Mesenchymal stem cell (in vitro differentiated cells and primary cell): ENCODE measurements at regions not wholly inside any gene's neighbourhood (a gene's known extent, or its start where the extent isn't known, plus 50 kb on each side); places are given as distances from the start of the nearest gene placed in this dataset.

Source experiments
- DNase-seq: peaks from one replicate; pipeline ENCODE4 v3.0.0-alpha.2; 2013
- H2AFZ ChIP-seq: one replicate; pipeline ENCODE4 v1.6.1; 2013; ENCODE audit warnings: low read depth, mild to moderate bottlenecking, control low read depth, inconsistent platforms, low read length, moderate library complexity
- H2AK5ac ChIP-seq: 2 replicates; pipeline ENCODE4 v1.6.1; 2013; ENCODE audit warnings: low read length, moderate library complexity, mild to moderate bottlenecking, inconsistent platforms; ENCODE audit not compliant: severe bottlenecking
- H2BK120ac ChIP-seq: one replicate; pipeline ENCODE4 v1.6.1; 2013; ENCODE audit warnings: low read depth, mild to moderate bottlenecking, inconsistent platforms, low read length, moderate library complexity
- H2BK12ac ChIP-seq, 2 experiments: one replicate each; pipeline ENCODE4 v1.6.1; 2013; ENCODE audit warnings: inconsistent platforms in 2 of 2, low read length in 2 of 2, mild to moderate bottlenecking in 2 of 2, moderate library complexity in 2 of 2, control low read depth in 1 of 2
- H2BK15ac ChIP-seq: one replicate; pipeline ENCODE4 v1.6.1; 2013; ENCODE audit warnings: mild to moderate bottlenecking, low read depth, inconsistent platforms; ENCODE audit not compliant: poor library complexity, severe bottlenecking
- H2BK5ac ChIP-seq: 2 replicates; pipeline ENCODE4 v1.6.1; 2013; ENCODE audit warnings: low read depth, mild to moderate bottlenecking, low read length, control low read depth, inconsistent platforms; ENCODE audit not compliant: poor library complexity, severe bottlenecking
- H3K14ac ChIP-seq, 2 experiments: one replicate each; pipeline ENCODE4 v1.6.1; 2013; ENCODE audit warnings: inconsistent platforms in 2 of 2, low read length in 2 of 2, control low read depth in 1 of 2, mild to moderate bottlenecking in 1 of 2, moderate library complexity in 1 of 2
- H3K18ac ChIP-seq, 2 experiments: one replicate each; pipeline ENCODE4 v1.6.1; 2013; ENCODE audit warnings: inconsistent platforms in 2 of 2, low read length in 2 of 2, control low read depth in 1 of 2, low read depth in 1 of 2, mild to moderate bottlenecking in 1 of 2
- H3K23ac ChIP-seq, 2 experiments: one replicate each; pipeline ENCODE4 v1.6.1; 2013; ENCODE audit warnings: inconsistent platforms in 2 of 2, low read length in 2 of 2, mild to moderate bottlenecking in 2 of 2, moderate library complexity in 2 of 2, control low read depth in 1 of 2
- H3K27ac ChIP-seq: 2 replicates; pipeline ENCODE4 v1.5.1; 2013; ENCODE audit warnings: mild to moderate bottlenecking, moderate library complexity, low read length, control low read depth, inconsistent platforms; ENCODE audit not compliant: poor library complexity, severe bottlenecking
- H3K27me3 ChIP-seq, 2 experiments: 2 replicates each; pipeline versions ENCODE4 v1.6.1 to v1.7.0; 2013; ENCODE audit warnings: low read length in 2 of 2, mild to moderate bottlenecking in 2 of 2, moderate library complexity in 2 of 2, control low read depth in 1 of 2, inconsistent platforms in 1 of 2; ENCODE audit not compliant: control insufficient read depth in 1 of 2, insufficient read depth in 1 of 2
- H3K36me3 ChIP-seq, 2 experiments: 2 replicates each; pipeline versions ENCODE4 v1.6.1 to v1.7.0; 2013; ENCODE audit warnings: low read length in 2 of 2, control low read depth in 1 of 2, inconsistent platforms in 1 of 2, low read depth in 1 of 2, mild to moderate bottlenecking in 1 of 2; ENCODE audit not compliant: insufficient read depth in 2 of 2, control insufficient read depth in 1 of 2
- H3K4ac ChIP-seq, 2 experiments: one replicate each; pipeline ENCODE4 v1.6.1; 2013; ENCODE audit warnings: inconsistent platforms in 2 of 2, low read length in 2 of 2, mild to moderate bottlenecking in 2 of 2, moderate library complexity in 2 of 2, control low read depth in 1 of 2, low read depth in 1 of 2
- H3K4me1 ChIP-seq: 2 replicates; pipeline ENCODE4 v1.6.1; 2013; ENCODE audit warnings: low read depth, low read length, control low read depth; ENCODE audit not compliant: control insufficient read depth, insufficient read depth
- H3K4me2 ChIP-seq: 2 replicates; pipeline ENCODE4 v1.6.1; 2013; ENCODE audit warnings: low read length, mild to moderate bottlenecking, inconsistent platforms; ENCODE audit not compliant: poor library complexity, severe bottlenecking
- H3K4me3 ChIP-seq, 2 experiments: 2 replicates each; pipeline versions ENCODE4 v1.5.1 to v1.7.0; 2013; ENCODE audit warnings: low read length in 2 of 2, mild to moderate bottlenecking in 2 of 2, control low read depth in 1 of 2, low read depth in 1 of 2; ENCODE audit not compliant: insufficient read depth in 1 of 2
- H3K79me1 ChIP-seq: replicated peaks from 2 replicates; pipeline ENCODE4 v1.6.1; 2013; ENCODE audit warnings: mild to moderate bottlenecking, control low read depth, low read length, inconsistent platforms; ENCODE audit not compliant: poor library complexity, severe bottlenecking
- H3K9ac ChIP-seq: 2 replicates; pipeline ENCODE4 v1.7.0; 2013; ENCODE audit warnings: mild to moderate bottlenecking, low read length, moderate library complexity
- H3K9me3 ChIP-seq: 2 replicates; pipeline ENCODE4 v1.7.0; 2013; ENCODE audit warnings: mild to moderate bottlenecking, low read length; ENCODE audit not compliant: control insufficient read depth
- H4K8ac ChIP-seq: one replicate; pipeline ENCODE4 v1.6.1; 2013; ENCODE audit warnings: inconsistent platforms, mild to moderate bottlenecking, low read length, moderate library complexity
- H4K91ac ChIP-seq: one replicate; pipeline ENCODE4 v1.6.1; 2013; ENCODE audit warnings: mild to moderate bottlenecking, low read length, inconsistent platforms
- WGBS: methylation state at CpG from one replicate; pipeline ENCODE4 v1.1.7; 2013; ENCODE audit warnings: mixed read lengths; 5-methylcytosine and 5-hydroxymethylcytosine counted together

GRCh38 chr2:129006135-129006886, 687.6 kb upstream of the HS6ST1 start:
- no peak overlapping the region for H2BK15ac ChIP-seq
- no peaks in the 10 kb centered on the region for H3K36me3 ChIP-seq
- H3K79me1 ChIP-seq, result no peaks in the 10 kb centered on the region
- no peak overlapping the region for H3K23ac ChIP-seq
- H3K4ac ChIP-seq, result no peak overlapping the region
- no peak overlapping the region for H4K91ac ChIP-seq
- no peak overlapping the region for H4K8ac ChIP-seq
- no peak overlapping the region for H3K9ac ChIP-seq
- no peak overlapping the region for H2BK12ac ChIP-seq
- H2BK120ac ChIP-seq, result no peak overlapping the region
- H3K4me1 ChIP-seq, result no peaks in the 10 kb centered on the region
- H3K27me3 ChIP-seq, result peaks cover 0 to 40% of the 10 kb centered on the region in 2 experiments
- no peaks in the 10 kb centered on the region for H3K9me3 ChIP-seq
- H3K4me2 ChIP-seq, result no peak overlapping the region
- no peak overlapping the region for H3K14ac ChIP-seq
- H2AK5ac ChIP-seq, result no peak overlapping the region
- H3K27ac ChIP-seq, result no peak overlapping the region
- no peak overlapping the region for H3K4me3 ChIP-seq
- H2BK5ac ChIP-seq, result no peak overlapping the region
- H2AFZ ChIP-seq, result no peak overlapping the region
- no peak for DNase-seq
- no peak overlapping the region for H3K18ac ChIP-seq
- WGBS, result 90% methylated on average over 13 of the region's 19 CpGs

GRCh38 chr2:129006901-129007300, 688.2 kb upstream of the HS6ST1 start:
- H3K4me2 ChIP-seq, result no peak overlapping the region
- H4K91ac ChIP-seq, result no peak overlapping the region
- H3K27ac ChIP-seq, result no peak overlapping the region
- H3K23ac ChIP-seq, result no peak overlapping the region
- no peak overlapping the region for H2AFZ ChIP-seq
- H3K4me1 ChIP-seq, result no peaks in the 10 kb centered on the region
- no peak overlapping the region for H4K8ac ChIP-seq
- DNase-seq, result no peak
- no peak overlapping the region for H3K18ac ChIP-seq
- no peak overlapping the region for H2BK12ac ChIP-seq
- H3K9me3 ChIP-seq, result no peaks in the 10 kb centered on the region
- H3K27me3 ChIP-seq, result peaks cover 0 to 45% of the 10 kb centered on the region in 2 experiments
- H3K4me3 ChIP-seq, result no peak overlapping the region
- no peak overlapping the region for H3K9ac ChIP-seq
- no peak overlapping the region for H2BK15ac ChIP-seq
- H2BK120ac ChIP-seq, result no peak overlapping the region
- no peak overlapping the region for H2AK5ac ChIP-seq
- no peaks in the 10 kb centered on the region for H3K36me3 ChIP-seq
- H3K4ac ChIP-seq, result no peak overlapping the region
- no peak overlapping the region for H3K14ac ChIP-seq
- WGBS, result 81% methylated on average over 5 of the region's 6 CpGs
- H3K79me1 ChIP-seq, result no peaks in the 10 kb centered on the region
- H2BK5ac ChIP-seq, result no peak overlapping the region

- WGBS, result 80% methylated on average over 5 of the region's 5 CpGs
- Histone ChIP-seq H2BK120ac (no peak overlapping the region), H3K4me2 (no peak overlapping the region), H4K91ac (no peak overlapping the region), H2BK12ac (no peak overlapping the region), H3K23ac (no peak overlapping the region), H3K18ac (no peak overlapping the region), H2AK5ac (no peak overlapping the region), H3K4me1 (no peaks in the 10 kb centered on the region), H3K9me3 (no peaks in the 10 kb centered on the region), H2BK5ac (no peak overlapping the region), H3K27ac (no peak overlapping the region), H3K9ac (no peak overlapping the region), H3K79me1 (no peaks in the 10 kb centered on the region), H2AFZ (no peak overlapping the region), H3K36me3 (no peaks in the 10 kb centered on the region), H2BK15ac (no peak overlapping the region), H3K14ac (no peak overlapping the region), H3K27me3 (peaks cover 0 to 43% of the 10 kb centered on the region in 2 experiments), H3K4me3 (no peak overlapping the region), H3K4ac (no peak overlapping the region), H4K8ac (no peak overlapping the region)
- no peak for DNase-seq
Observed at GRCh38 chr2:129008055-129008880, 689.6 kb upstream of the HS6ST1 start.

GRCh38 chr2:129008881-129009554, 690.4 kb upstream of the HS6ST1 start:
- 83% methylated on average over 12 of the region's 12 CpGs for WGBS
- H2BK5ac ChIP-seq, result no peak overlapping the region
- no peak overlapping the region for H3K14ac ChIP-seq
- H3K18ac ChIP-seq, result no peak overlapping the region
- H4K8ac ChIP-seq, result no peak overlapping the region
- H3K36me3 ChIP-seq, result no peaks in the 10 kb centered on the region
- H2AK5ac ChIP-seq, result no peak overlapping the region
- H3K27me3 ChIP-seq, result peaks cover 0 to 45% of the 10 kb centered on the region in 2 experiments
- no peaks in the 10 kb centered on the region for H3K4me1 ChIP-seq
- H3K23ac ChIP-seq, result no peak overlapping the region
- no peak overlapping the region for H2BK120ac ChIP-seq
- H3K4ac ChIP-seq, result no peak overlapping the region
- no peak overlapping the region for H3K4me2 ChIP-seq
- H3K4me3 ChIP-seq, result no peak overlapping the region
- H4K91ac ChIP-seq, result no peak overlapping the region
- no peak overlapping the region for H2AFZ ChIP-seq
- H3K9ac ChIP-seq, result no peak overlapping the region
- no peak overlapping the region for H3K27ac ChIP-seq
- no peaks in the 10 kb centered on the region for H3K79me1 ChIP-seq
- no peak for DNase-seq
- H3K9me3 ChIP-seq, result peaks cover 7% of the 10 kb centered on the region
- no peak overlapping the region for H2BK15ac ChIP-seq
- H2BK12ac ChIP-seq, result no peak overlapping the region
